ENCODE measurements at regions not wholly inside any gene's neighbourhood (a gene's known extent, or its start where the extent isn't known, plus 50 kb on each side); places are given as distances from the start of the nearest gene placed in this dataset.
"Not testable (repeated sequence)": the region's sequence is repeated elsewhere in the genome, so short reads cannot be mapped to it uniquely, and the experiment has no call there.

- H3K4me3 Mint-ChIP-seq (ENCODE audit: unreplicated experiment), result no peak overlapping the region
Observed at GRCh38 chr9:85302938-85303756, 438.6 kb downstream of the AGTPBP1 start.

GRCh38 chr9:85298499-85298898 is 443.3 kb downstream of the AGTPBP1 start:
- no peaks in the 10 kb centered on the region for H3K36me3 Mint-ChIP-seq (ENCODE audit: insufficient read depth, unreplicated experiment)
- no peak overlapping the region for H3K4me3 Mint-ChIP-seq (ENCODE audit: unreplicated experiment)
- no peak for TF ChIP-seq CTCF (IDR thresholded peaks at IDR 0.05; ENCODE audit: unreplicated experiment)
- no TSS peak for BruUV-seq (replicated peaks)
- H3K4me1 Mint-ChIP-seq (ENCODE audit: insufficient read depth, unreplicated experiment), result no peaks in the 10 kb centered on the region
- intact Hi-C loops (cut with micrococcal nuclease), result no loop called here
- ChIA-PET CTCF (interaction anchor here (1.5 kb wide), 1 partner anchor 20 kb away, joined by 4 read pairs; no protein-coding TSS in a partner anchor), POLR2A (no interaction called here)
- H3K9me3 Mint-ChIP-seq (ENCODE audit: unreplicated experiment), result no peaks in the 10 kb centered on the region
- H3K27me3 Mint-ChIP-seq (ENCODE audit: insufficient read depth, unreplicated experiment), result peaks cover 20% of the 10 kb centered on the region
- DNase-seq (ENCODE audit: unreplicated experiment), result no peak
- no peak overlapping the region for H3K27ac Mint-ChIP-seq (ENCODE audit: low read depth, unreplicated experiment)

More at GRCh38 chr9:85302938-85303756, 438.6 kb downstream of the AGTPBP1 start:
- Mint-ChIP-seq H3K36me3 (ENCODE audit: insufficient read depth, unreplicated experiment) (no peaks in the 10 kb centered on the region), H3K27me3 (ENCODE audit: insufficient read depth, unreplicated experiment) (peaks cover 20% of the 10 kb centered on the region), H3K4me1 (ENCODE audit: insufficient read depth, unreplicated experiment) (no peaks in the 10 kb centered on the region), H3K9me3 (ENCODE audit: unreplicated experiment) (no peaks in the 10 kb centered on the region), H3K27ac (ENCODE audit: low read depth, unreplicated experiment) (no peak overlapping the region)
- CTCF ChIA-PET, result interaction anchor here (0.6 kb wide), 1 partner anchor 10 kb away, joined by 4 read pairs; no protein-coding TSS in a partner anchor
- no TSS peak for BruUV-seq (replicated peaks)
- DNase-seq (ENCODE audit: unreplicated experiment), result no peak
- POLR2A ChIA-PET, result no interaction called here
- intact Hi-C loops (cut with micrococcal nuclease), result no loop called here
- no peak for TF ChIP-seq CTCF (IDR thresholded peaks at IDR 0.05; ENCODE audit: unreplicated experiment)

- intact Hi-C loops (cut with micrococcal nuclease); DNase-seq (ENCODE audit: unreplicated experiment); H3K4me3 Mint-ChIP-seq (ENCODE audit: unreplicated experiment); H3K4me1 Mint-ChIP-seq (ENCODE audit: insufficient read depth, unreplicated experiment); H3K9me3 Mint-ChIP-seq (ENCODE audit: unreplicated experiment); H3K27ac Mint-ChIP-seq (ENCODE audit: low read depth, unreplicated experiment); BruUV-seq (replicated peaks); CTCF ChIA-PET; POLR2A ChIA-PET; H3K36me3 Mint-ChIP-seq (ENCODE audit: insufficient read depth, unreplicated experiment): not testable (repeated sequence)
- H3K27me3 Mint-ChIP-seq (ENCODE audit: insufficient read depth, unreplicated experiment), result peaks cover 28% of the 10 kb centered on the region
Observed at GRCh38 chr9:85295244-85295643, 446.5 kb downstream of the AGTPBP1 start.

GRCh38 chr9:85292261-85292660 is 449.5 kb downstream of the AGTPBP1 start:
- Mint-ChIP-seq H3K9me3 (ENCODE audit: unreplicated experiment) (no peaks in the 10 kb centered on the region), H3K36me3 (ENCODE audit: insufficient read depth, unreplicated experiment) (no peaks in the 10 kb centered on the region), H3K4me3 (ENCODE audit: unreplicated experiment) (no peak overlapping the region), H3K27me3 (ENCODE audit: insufficient read depth, unreplicated experiment) (peaks cover 11% of the 10 kb centered on the region), H3K4me1 (ENCODE audit: insufficient read depth, unreplicated experiment) (no peaks in the 10 kb centered on the region), H3K27ac (ENCODE audit: low read depth, unreplicated experiment) (no peak overlapping the region)
- POLR2A ChIA-PET, result no interaction called here
- TF ChIP-seq CTCF (IDR thresholded peaks at IDR 0.05; ENCODE audit: unreplicated experiment), result no peak
- no peak for DNase-seq (ENCODE audit: unreplicated experiment)
- BruUV-seq (replicated peaks), result no TSS peak
- intact Hi-C loops (cut with micrococcal nuclease), result no loop called here
- CTCF ChIA-PET, result interaction anchor here (0.5 to 0.6 kb wide), 2 partner anchors 320 to 602 kb away, joined by 3 to 4 read pairs; no protein-coding TSS in a partner anchor

Measured in MCF 10A (cell line).